Stimulated activated CD4-positive, alpha-beta T cell treated with anti-CD3 and anti-CD28 coated beads, Interleukin-12 subunit alpha, Interleukin-12 subunit beta, amount 100 ng/mL, for 24 hours (primary cell): ENCODE measurements at regions not wholly inside any gene's neighbourhood (a gene's known extent, or its start where the extent isn't known, plus 50 kb on each side); places are given as distances from the start of the nearest gene placed in this dataset.

ENCODE experiments used
- DNase-seq, 2 experiments: peaks; one replicate each; pipeline ENCODE4 v3.0.0-alpha.2; 2020; ENCODE audit warnings: low read depth in 2 of 2

DNA sequence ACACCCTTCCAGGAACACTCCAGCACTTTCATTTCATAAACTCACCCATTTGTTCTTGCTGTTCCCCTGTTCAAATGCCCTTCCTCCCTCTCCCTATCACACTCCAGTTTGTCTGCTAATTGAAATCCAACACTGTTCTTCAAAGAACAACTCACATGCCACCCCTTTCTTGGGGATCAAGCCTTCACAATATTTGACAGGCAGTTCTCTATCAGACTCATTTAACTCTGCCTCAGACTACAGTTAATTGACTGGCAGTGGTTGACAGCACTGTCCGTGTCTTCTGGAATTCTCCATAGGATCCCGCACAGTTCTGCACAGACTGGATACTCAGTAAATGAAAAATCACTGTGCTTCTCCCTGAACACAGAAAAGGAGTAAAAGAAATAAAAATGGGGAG lies 87.8 kb downstream of the PMP22 start:
- no peak for DNase-seq

DNA sequence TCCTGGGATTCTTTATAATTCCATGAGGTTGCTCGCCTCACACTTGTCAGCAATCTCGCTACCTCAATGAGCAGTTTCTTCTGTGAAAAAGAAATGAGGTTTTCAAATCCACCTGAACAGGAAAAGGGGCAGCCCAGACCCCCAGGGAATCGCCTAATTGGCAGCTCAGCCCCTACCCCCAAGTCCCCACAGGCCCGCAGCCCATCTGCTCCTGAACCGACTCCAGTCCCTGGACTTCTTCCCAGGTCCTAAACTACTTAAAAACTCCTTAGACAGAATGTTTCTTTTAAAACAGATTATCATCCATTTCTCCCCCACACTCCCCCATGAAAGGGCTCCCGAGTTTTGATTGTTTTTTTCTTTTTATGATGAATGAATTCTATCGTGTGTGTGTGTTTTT lies 89.8 kb downstream of the PMP22 start:
- no peak for DNase-seq

DNA sequence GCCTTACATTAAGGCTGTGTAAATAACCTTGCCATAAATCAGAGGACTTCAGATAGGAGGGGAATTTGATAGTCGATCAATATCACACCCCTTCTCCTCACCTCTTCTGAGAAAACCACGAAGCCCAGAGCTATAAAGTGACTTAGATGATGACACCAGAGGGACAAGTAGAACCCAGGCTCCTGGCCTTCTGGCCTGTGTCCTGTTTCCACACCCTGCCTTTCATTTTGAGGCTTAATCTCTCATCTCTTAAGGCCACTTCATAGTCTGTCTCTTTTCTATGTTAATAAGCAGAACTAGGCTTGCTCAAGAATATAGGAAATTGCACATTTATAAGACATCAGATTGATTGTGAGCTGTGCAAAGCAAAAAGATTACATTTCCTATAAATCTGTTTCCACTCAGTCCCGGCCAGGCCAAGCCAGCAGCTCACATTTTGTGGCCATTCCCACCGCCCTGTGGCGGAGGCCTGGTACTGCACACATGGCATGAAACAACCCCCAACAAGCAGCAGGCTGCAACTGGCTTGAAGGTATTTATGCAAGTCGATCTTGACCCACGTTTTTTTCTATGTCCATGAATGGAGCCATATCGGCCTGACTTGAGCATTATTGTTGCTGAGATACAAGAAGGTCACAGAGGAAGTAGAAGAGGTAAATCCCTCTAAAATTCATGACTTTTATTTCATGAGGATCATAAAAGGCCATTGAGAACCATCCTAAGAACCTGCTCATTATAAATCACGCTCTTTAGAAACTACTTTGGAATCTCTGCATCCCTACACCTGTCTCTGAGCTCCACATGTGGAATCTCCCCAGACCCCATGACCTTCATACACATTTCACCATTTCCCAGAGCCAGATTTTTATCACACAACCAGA lies 93.7 kb downstream of the PMP22 start:
- DNase-seq: peak in 1 of 2 experiments; percentile 28

DNA sequence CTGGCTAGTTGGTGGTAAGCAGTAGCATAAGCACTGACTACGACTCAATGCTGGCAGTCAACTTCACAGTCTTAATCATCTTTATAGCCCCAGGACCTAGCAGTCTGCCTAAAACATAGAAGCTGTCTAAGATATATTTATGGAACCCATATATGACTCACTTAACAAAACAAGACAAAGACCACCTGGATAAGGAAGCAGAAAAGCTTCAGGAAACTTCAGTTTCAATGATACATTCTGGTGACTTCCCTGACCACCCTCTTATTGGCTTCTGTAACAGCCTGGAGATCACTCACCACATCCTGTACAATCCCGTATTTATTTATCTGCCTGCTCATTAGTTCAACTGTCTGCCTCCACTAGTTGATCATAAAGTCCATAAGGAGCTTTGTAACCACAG lies 95.5 kb downstream of the PMP22 start:
- DNase-seq: no peak

DNA sequence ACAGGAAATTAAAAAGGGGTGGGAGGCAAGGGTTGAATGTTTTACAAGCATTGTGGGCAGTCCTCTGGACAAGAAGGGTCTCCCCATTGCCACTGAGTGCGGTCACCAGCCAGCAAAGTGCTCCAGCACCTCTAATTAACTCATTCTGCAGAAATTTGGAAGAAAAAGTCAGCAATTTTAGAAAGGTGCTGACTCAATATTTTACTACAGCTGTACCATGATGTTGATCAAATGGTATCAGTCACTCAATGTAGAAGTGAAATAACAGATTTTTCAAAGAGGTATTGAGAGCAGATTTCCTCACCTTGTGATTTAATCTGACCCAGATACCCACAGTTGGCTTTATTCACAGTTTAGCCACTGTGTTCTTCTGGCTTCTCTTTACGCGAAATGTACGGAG lies 96.7 kb downstream of the PMP22 start:
- DNase-seq: no peak

DNA sequence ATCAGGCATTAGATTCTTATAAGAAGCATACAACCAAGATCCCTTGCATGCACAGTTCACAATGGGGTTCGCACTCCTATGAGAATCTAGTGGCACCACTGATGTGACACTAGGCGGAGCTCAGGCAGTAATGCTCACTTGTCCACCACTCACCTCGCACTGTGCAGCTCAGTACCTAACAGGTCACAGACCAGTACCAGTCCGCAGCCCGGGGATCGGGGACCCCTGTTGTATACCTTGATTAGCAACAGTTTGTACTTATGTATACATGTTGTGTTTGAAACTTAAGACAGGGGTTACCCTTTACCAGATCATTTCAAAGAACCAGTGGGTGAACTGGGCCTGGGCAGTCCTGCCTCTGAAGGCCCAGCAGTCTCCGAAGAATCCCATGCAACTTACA lies 103.7 kb downstream of the PMP22 start:
- no peak for DNase-seq

DNA sequence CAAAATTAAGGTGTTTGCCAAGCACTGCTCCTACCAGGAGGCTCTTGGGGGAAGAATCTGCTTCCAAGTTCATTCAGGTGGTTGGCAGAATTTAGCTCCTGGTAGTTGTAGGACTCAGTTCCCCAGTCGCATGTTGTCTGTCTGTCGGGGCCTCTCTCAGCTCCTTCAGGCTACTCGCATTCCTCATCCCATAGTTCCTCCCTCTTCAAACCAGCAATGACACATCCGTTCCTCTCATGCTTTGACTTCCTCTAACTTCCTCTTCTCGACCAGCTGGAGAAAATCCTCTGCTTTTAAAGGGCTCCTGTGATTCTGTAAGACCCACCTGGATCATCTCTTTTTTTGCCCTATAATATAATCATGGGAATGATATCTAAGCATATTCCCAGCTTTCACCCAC lies 108.1 kb downstream of the PMP22 start:
- no peak for DNase-seq

DNA sequence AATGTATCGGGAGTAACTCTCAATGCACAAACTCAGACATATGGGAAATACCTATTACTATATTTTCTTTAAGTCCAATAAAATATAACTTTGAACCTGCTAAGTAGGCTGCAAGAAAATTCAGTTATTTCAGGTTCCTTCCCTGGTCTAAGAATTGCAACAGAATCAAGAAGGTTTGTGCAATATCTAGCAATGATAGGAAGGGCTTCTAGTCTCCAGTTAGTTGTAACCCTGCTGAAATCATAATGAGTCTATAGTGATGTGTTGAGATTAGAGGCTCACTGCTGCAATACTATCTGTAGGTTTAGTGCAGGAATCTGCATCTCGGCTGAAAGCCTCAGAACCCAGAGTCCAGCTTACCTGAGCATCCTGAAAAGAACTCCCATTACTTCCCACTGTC lies 110.5 kb downstream of the PMP22 start:
- no peak for DNase-seq

DNA sequence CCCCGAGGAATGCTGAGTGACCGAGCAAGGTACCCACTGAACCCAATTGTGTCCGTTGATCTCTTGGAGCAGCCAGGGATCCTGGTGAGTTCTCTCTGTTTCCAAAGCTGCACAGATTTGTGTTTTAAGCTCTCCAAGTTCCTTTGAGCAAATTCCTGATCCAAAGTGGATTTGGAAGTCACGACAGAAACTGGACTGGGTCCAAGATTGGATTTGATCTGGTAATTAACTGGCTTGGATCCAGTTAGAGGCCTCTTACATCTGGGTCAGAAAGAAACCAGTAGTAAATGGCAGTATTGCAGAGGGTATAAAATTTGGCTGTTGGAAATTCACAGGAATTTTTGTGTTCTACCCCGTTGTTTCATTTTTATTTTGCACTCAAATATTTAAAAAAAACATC lies 119.5 kb downstream of the PMP22 start:
- no peak for DNase-seq

DNA sequence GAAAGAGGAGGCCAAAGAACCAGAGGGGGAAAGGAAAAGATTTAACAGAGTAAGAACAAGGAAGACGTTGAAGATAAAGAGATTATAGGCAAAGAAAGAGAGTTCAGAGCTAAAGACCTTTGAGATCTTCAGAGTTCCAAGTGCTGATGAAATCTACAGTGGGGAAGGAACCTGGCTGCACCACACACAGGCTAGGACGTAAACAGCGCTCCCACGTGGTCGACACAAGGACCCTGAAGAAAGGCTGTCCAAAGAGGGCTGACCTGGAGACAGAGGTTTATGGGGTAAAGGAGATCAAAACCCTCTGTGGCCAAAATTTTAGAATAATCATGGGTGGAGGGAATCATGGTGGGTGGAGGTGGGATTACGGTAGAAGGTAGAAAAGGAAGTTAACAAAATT lies 121.6 kb downstream of the PMP22 start:
- no peak for DNase-seq

DNA sequence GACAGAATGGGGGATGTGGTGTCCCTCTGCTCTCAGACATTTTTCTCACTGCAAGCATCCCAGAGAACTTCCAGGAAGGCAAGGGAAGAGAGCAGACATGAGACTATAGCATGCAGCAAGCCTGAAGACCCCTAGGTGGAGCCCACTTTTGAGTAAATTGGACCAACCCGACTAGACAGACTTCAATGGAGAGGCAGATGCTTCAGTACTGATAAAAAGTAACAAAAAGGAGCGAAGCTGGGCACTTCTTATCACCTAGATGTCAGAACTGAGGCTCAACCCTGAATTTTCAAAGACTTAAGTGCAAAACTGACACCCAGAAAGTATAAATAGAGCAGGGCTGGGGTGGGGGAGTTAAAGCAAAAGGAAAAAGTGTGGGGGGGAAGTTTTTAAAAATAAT lies 130.8 kb downstream of the PMP22 start:
- DNase-seq: no peak

DNA sequence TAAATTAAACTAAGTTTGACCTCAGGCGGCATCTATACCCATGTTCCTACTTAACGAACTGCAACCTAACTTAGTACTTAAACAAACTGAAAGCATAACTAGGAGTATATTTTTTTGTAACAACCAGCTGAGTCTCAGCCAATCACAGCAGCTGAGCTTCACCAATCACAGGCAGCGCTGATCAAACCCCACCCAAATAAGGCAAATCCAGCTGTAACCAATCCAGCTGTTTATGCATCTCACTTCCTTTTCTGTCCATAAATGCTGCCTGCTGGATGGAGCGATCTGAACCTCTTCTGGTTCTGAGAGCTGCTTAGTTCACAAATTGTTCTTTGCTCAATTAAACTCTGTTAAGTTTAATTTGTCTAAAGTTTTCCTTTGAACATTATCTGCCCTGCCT lies 131.3 kb downstream of the PMP22 start:
- DNase-seq: no peak

DNA sequence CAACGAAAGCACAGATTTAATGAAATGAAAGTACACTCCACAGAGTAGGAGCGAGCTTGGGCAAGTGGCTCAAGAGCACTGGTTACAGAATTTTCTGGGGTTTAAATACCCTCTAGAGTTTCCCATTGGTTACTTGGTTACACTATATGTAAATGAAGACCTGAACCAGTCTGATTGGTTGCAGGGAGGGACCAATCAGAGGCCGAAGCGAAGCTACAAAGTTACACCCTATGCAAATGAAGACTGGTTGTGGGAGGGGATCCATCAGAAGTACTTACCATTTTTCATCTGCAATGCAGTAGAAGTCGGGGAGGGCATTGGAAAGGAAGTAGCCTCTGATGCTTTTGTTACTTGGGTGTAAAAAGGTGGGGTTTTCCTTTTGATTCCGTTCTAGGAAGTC lies 132.0 kb downstream of the PMP22 start:
- no peak for DNase-seq

DNA sequence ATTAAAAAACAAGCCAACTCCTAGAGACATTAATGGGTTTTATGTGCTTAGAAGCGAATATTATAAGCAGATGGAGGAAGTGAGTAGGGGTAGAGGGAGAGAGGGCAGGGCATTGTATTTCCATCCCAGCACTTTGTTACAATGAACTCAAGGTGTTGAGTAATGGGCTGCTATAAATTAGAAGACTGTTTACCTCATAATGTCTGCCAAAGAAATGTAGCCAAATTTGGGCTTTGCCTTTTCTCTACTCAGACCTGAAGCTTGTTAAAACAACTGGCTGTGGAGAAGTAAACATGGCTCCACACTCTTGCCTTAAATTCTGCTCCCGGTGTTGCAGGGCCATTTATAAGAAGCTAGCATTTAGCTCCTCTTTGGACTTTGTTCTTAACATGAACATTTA lies 134.7 kb downstream of the PMP22 start:
- no peak for DNase-seq

DNA sequence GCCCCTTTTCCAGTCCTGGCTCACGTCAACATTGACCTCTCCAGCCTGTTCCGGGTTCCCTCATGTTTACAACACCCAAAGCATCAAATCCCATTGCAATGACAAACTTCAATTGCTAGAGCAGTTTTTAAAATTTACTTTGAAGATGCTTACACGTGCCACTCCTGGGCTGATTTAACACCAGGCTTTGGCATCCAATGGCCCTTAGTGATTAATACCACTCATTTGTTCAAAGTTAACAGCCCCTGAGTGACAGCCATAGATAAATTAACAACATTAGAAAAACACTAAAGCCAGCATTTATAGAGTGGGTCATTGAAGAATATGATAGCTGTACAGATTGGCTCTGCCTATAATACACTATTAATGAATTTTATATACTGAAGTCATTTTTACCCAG lies 135.1 kb downstream of the PMP22 start:
- no peak for DNase-seq

DNA sequence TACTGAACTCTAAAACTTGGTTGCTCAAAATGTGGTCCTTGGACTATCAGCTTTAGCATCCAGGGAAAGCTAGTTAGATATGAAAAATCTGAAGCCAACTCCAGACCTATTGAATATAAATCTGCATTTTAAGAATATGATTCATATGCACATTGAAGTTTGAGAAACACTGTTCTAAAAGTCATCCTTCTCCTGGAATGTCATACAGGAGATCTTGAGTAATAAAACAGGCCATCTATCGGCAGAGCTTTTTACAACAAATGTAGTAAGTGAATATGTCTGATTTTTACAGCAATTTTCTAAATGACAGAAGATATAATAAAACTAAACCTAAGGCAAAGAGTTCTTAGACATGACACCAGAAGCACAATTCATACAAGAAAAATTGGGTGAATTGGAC lies 140.4 kb downstream of the PMP22 start:
- no peak for DNase-seq

DNA sequence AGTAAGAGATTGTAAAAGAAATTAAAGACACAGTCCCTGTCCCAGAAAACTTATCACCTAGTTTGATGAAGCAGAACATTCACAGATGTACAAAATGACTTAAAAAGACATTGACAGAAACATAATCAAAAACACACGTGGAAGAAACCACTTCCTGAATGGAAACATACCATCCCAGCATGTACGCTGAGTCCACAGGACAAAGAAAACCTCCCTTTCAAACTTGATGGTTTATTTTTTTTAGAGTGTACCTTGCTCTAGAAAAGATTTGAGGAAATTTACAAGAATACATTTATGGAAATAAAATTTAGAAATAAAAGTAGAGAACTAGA lies 140.9 kb downstream of the PMP22 start:
- no peak for DNase-seq

DNA sequence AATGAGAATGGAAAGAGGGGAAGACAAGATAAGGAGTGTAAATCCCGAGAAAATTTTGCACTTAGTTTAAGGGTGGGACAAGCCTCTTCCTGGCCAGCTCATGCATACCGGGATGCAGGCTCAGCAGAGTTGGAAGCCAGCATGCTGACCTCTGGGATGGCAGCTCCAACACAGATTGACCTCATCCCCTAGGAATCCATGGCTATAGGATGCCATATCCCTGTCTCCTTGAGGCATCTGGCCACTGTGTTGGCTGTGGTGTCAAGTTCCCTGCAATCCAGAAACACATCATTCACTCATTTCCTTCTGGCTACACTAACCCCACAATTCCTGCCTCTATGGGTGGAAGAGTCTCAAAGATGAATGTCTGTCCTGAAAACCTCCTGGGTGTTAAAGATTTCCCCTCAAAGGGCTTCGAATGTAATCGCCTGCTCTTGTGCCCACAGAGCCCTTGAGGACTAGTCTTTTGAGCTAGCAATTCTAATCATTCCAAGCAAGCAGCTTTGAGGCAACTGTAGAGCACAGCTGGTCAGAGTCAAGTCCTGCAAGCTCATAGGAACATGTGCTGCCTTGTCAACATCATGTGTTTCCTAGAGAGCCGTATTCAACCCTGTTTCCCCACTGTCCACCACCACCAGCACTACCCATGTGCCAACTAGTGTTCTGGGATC lies 141.4 kb downstream of the PMP22 start:
- DNase-seq: no peak

DNA sequence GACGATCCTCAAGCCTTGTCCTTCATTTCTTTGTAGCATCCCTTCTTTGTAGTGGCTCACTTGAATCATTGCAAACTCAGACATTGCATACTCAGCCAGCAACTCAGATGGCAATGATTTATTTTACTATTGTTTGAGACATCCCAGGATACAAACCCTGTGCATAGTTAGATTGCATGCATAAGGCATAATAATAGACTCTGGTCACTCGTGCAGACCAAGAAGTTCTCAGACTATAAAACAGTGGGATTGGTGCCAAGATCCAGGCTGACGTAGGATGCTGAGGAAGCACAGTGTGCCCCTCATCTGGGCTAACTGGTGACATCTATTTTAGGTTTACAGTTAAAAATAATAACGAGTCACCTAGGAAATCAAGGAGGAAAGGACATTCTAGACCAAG lies 142.3 kb downstream of the PMP22 start:
- DNase-seq: no peak

DNA sequence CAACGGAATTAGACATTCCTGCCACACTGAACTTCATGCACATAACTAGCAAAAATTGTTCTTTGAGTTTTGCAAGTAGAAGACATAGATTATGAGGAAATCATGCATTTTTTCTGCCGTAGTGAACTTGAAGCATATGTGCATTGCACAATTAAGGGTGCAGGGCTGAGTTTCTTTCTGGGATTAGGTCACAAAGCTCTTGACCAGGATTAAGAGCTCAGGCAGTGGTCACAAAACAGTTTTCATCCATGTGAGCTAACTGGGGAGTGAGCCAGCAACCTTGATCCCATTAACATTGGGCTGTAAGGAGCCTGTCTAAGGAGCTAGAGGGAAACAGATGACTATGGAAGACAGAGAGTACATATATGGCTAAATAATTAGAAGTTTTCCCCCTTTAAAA lies 143.7 kb downstream of the PMP22 start:
- no peak for DNase-seq

DNA sequence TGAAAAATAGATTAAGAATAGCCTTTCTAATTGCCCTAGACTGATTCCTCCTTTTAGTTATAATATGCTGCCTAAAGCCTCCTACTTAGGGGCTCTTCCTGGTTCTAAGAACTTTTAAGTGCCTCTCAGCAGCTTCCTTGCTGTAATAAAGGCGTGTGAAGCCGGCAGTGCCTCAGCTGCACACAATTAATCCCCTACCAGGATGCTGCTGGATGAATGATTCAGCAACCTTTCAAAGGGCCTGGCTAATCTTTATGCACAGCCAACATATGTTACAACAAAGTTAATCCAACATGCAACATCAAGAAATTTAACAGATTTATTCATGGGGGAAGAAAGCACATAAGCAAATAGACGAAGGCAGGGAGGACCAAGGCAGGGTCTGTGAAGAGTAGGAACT lies 145.2 kb downstream of the PMP22 start:
- DNase-seq: no peak

DNA sequence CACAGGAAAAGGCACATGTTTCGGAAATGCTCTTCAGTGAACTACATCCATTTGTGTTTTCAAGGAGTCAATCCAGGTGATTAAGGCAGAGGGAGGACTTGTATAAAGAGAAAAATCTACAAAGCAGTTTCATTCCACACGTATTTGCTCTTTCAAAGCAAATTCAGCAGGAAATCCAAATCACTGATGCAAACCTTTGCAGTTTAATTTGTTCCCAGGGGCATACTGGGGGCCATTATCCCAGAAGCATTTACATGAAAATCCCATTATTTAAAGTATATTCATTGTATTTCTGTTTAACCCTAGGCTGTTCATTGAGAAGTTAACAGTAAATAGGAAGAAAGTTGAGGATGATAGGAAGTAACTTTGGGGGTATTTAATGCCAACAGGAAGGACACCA lies 147.9 kb downstream of the PMP22 start:
- DNase-seq: no peak

DNA sequence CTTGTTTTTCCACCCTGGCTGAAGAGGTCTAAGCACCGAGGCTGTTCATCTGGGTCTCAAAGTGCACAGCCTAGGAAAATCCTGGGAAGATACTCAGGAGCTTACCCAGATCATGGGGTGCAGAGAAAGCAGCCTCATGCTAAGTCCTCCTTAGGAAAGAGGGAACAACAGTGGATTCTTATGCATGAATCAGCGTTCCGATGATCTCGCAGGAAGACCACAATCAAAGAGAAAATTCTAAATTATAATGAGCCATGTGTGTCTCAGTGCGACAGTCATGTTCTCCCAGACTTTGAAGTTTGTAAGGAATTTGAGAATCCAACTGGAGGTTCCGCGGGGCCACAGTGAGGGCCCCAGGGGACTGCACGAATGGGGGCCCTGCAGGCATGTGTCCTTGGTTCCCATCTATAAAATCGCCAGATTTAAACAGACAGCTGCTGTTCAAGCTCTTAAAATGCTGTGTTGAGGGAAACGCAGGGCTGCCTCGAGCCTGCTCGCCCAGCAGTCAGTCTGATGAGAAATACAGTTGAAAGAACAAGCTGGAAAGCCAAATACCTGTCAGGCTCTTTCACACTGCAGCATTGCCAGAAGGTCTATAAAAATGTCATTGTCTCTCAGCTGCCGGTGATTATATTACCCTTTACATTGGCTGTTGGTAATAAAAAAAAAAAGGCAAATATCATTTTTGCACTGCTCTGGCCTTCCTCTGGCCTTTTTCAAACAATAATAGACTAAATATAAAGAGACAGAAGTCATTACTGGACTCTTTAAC lies 152.1 kb downstream of the PMP22 start:
- DNase-seq: no peak
